A204.1 (cell line): ENCODE measurements at regions not wholly inside any gene's neighbourhood (a gene's known extent, or its start where the extent isn't known, plus 50 kb on each side); places are given as distances from the start of the nearest gene placed in this dataset.
"Not testable (repeated sequence)": the region's sequence is repeated elsewhere in the genome, so short reads cannot be mapped to it uniquely, and the experiment has no call there.

Source experiments
- FAIRE-seq: peaks from 2 replicates; lab custom pipeline; 2012; peaks lifted over from hg19 to GRCh38; lab: Jason Lieb, UNC

DNA sequence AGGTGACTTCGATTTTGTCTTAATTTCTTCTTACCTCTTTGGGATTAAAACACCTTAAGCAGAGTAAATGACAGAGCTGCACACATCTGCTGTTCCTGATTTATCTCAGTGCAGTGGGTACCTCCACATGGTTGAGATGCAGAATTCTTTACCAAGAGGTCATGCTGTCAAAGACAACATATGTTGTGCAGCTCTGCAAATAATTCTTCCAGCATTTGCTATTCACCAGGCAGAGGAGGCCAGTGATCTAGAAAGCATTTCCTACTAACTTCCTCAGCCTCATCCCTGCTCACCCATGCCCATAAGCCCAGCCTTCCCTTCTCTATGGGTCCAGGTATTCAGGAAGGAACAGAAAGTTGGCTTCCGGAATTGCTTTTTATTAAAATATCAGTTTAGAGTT is 109.3 kb downstream of the THBS2 start:
- no peak for FAIRE-seq

- FAIRE-seq, result no peak
These were observed 111.2 kb downstream of the THBS2 start for GRCh38 chr6:169142538-169142844.

- FAIRE-seq, result no peak
These were observed 111.7 kb downstream of the THBS2 start for GRCh38 chr6:169141671-169142537.

GRCh38 chr6:169140986-169141495 is 112.6 kb downstream of the THBS2 start:
- FAIRE-seq, result no peak

- no peak for FAIRE-seq
These were observed 114.3 kb downstream of the THBS2 start for GRCh38 chr6:169139179-169139971.

GRCh38 chr6:169132352-169132940 is 121.2 kb downstream of the THBS2 start:
- no peak for FAIRE-seq

- no peak for FAIRE-seq
These were observed 122.3 kb downstream of the THBS2 start for GRCh38 chr6:169131390-169131789.

DNA sequence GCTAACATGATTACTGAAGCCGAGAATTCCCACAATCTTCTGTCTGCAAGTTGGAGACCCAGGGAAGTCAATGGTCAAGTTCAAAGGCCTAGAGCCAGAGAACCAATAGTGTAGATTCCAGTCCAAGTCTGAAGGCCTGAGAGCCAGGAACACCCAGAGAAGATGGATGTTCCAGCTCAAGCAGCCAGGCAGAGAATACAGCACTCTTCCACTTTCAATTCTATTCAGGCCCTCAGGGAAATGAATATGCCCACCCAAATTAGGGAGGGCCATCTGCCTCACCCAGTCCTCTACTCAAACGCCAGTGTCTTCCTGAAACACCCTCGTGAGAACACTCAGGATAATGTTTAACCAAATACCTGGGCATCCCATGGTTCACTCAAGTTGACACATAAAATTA is 123.5 kb downstream of the THBS2 start:
- no peak for FAIRE-seq

DNA sequence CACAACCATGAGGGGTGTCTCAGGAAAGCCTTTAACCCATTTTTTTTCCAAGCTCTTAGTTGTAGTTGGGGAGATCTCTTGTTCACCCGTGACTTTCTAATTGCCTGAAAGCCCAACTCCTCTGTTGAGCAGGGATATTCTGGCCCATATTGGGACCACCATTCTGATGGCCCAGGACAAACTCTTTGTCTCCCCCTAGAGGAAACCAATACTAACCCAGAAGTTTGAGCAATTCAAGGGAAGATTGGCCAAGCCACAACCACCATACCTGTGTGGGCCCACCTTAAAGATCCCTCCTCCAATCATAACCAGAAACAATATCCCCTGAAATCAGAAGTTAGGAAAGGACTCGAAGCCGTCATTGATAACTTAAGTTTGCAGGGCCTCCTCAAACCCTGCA is 132.6 kb downstream of the THBS2 start:
- no peak for FAIRE-seq

DNA sequence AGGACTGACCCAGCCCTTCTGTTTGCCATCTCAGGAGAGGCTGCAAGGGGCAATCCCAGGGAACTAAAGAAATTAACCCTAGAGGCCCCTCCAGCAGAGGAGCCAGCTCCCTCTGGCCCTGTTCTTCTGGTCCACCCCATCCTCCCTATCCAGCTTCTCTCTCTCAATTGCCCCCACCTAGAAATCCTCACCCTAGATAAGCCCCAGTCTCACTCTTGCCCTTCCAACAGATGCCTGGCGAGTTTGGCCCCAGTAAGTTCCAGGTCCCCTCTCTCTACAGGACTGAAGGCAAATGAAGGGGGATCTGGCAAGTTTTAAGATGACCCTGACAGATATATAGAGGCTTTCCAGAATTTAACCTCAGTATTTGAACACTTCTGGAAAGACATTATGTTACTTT is 134.0 kb downstream of the THBS2 start:
- FAIRE-seq, result no peak

DNA sequence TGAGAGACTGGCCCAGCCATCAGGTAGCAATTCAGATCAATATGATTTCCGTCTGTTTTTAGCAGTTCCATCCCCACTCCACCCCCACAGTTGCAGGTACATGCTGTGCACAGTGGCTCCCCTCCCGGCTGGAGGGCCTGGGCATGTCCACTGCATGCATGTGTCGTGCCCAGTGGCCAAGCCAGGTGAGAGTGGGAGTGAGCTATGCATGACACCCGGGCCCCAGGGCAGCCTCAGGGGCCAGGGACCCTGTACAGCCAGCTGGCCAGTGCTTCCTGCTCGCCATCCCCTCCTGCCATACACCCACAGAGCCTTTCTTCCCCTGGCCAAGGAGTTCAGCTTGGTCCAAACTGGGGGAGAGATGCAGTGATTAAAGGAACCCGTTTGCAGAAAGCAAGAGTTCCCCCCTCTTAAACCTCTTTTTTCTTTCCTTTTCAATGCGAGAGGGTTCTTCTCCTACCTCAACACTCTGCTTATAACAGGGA is 135.3 kb downstream of the THBS2 start:
- no peak for FAIRE-seq

GRCh38 chr6:169117663-169118062 is 136.0 kb downstream of the THBS2 start:
- FAIRE-seq, result no peak

- FAIRE-seq, result no peak
These were observed 138.0 kb downstream of the THBS2 start for GRCh38 chr6:169115632-169116031.

- FAIRE-seq, result not testable (repeated sequence)
These were observed 139.0 kb downstream of the THBS2 start for GRCh38 chr6:169114632-169115031.

GRCh38 chr6:169112483-169113320 is 140.9 kb downstream of the THBS2 start:
- FAIRE-seq, result no peak

DNA sequence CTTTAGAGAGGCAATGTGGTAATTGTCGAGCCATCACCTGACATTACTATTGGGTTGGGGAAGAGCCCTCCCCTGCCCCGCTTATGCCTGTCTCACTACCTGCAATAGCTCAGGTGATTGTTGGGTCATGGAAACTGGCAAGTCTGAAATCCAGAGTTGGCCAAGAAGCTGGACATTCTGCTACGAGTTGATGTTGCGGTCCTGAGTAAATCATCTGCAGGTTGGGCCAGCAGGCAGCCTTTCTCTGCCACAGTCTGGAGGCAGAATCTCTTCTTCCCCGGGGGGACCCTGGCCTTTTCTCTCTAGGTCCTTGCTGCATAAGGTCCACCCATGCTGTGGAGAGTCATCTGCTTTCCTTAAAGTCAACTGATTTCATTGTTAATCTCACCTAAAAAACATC is 142.4 kb downstream of the THBS2 start:
- FAIRE-seq, result no peak

GRCh38 chr6:169109411-169110220 is 144.0 kb downstream of the THBS2 start:
- FAIRE-seq, result no peak

GRCh38 chr6:169108753-169109152 is 144.9 kb downstream of the THBS2 start:
- no peak for FAIRE-seq

GRCh38 chr6:169106176-169106575 is 147.5 kb downstream of the THBS2 start:
- FAIRE-seq, result no peak

DNA sequence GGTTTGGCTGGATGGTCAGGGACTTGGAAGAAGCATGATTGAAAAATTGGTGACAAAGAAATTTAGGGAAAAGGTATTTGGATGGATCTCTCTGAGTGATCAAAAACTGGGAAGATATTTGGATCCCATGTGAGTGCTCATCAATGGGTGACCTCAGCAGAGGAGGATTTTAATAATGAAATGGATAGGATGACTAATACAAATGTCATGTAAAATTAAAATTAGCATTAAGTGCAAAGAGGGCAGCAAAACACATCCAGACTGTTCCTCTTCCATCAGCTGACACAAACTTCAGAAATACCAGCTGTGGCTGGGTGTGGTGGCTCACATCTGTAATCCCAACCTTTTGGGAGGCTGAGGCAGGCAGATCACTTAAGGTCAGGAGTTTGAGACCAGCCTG is 151.7 kb downstream of the THBS2 start:
- FAIRE-seq, result no peak
